ENCODE measurements at regions not wholly inside any gene's neighbourhood (a gene's known extent, or its start where the extent isn't known, plus 50 kb on each side); places are given as distances from the start of the nearest gene placed in this dataset.
"Not testable (repeated sequence)": the region's sequence is repeated elsewhere in the genome, so short reads cannot be mapped to it uniquely, and the experiment has no call there.

DNA sequence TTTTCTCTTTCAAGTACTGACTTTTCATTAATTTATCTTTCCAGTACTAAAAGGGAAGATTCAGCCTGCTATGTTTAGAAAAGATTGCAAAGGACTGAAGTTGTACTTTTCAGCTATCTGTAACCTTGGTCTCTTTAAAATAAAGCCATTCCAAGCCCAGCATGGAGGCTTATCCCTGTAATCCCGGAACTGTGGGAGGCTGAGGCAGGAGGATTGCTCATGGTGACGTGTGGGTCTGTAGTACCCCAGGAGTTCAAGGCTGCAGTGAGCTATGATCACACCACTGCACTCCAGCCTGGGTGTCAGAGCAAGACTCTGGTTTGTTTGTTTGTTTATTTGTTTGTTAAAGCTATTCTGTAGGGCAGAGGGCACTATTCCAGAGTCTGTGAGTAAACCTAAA lies 50.6 kb upstream of the TMEM170B start:
- no peak for DNase-seq (ENCODE audit: low read depth in 4 of 4, low spot score in 2 of 4)

DNA sequence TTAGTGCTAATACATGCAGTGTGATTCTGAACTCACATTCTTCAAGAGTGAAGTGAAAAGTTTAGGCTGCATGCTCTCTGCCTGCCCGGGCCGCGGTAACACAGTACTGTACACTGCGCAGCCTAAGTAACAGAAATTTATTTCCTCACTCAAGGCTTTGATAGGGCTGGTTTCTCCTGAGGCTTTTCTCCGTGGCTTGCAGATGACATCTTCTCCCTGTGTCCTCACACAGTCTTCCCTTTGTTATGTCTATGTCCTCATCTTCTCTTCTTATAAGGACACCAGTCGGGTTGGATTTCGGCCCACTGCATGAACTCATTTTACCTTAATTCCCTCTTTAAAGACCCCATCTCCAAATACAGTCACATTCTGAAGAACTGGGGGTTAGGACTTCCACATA lies 51.1 kb upstream of the TMEM170B start:
- DNase-seq (ENCODE audit: low read depth in 4 of 4, low spot score in 2 of 4) = no peak

DNA sequence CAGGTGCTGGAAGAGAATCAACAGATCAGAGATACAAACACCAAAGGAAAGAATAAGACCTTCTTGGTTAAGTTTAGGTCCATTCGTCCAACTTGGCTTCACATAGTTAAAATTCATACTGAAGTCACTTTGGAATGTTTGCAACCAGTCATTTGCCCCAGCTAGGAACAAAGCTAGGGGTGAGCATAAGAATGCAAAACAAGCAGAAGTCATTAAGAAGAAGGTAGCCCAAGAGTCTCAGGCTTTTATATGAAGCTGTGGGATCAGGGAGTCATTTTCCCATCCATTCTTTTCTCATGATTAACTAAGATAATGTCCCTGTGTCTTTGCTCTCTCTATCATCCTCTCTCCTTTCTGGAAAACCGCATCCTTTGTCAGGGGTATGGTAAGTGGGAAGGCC lies 51.5 kb upstream of the TMEM170B start:
- no peak for DNase-seq (ENCODE audit: low read depth in 4 of 4, low spot score in 2 of 4)

DNA sequence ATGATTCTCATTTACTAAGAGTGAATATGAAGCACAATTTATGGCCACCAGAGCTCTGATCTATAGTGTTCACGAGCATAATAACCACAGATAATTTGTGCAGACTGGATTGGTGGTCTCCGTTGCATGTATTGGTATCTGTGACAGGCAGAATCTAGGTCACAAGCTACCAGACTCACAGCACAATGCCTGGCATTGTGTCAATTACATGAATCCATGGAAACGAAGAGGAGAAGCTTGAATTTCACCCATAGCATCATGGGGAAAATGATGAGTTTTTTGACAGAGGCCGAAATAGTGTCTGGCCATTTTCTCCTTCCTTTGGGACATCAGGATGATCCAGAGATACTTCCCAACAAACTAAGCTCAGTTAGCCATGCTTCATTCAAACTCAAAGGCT lies 52.3 kb upstream of the TMEM170B start:
- no peak for DNase-seq (ENCODE audit: low read depth in 4 of 4, low spot score in 2 of 4)

DNA sequence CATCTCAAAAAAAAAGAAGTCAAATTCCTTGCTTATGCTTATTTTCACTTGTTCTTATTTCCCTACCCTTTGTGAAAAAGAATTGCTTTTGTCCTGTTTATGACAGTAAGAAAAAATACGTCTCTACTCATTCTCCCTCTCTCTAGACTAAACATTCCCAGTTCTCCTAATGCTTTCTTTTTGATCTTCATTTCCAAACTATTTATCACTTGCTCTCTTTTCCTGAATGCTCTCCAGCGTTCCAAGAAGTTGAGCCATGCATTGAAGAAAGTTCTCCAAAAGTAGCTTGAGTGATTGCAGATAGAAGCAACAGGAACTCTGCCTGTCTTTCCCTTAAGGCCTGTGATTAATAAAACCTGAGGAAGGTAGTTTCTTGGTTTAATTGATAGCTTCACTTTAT lies 53.1 kb upstream of the TMEM170B start:
- no peak for DNase-seq (ENCODE audit: low read depth in 4 of 4, low spot score in 2 of 4)

DNA sequence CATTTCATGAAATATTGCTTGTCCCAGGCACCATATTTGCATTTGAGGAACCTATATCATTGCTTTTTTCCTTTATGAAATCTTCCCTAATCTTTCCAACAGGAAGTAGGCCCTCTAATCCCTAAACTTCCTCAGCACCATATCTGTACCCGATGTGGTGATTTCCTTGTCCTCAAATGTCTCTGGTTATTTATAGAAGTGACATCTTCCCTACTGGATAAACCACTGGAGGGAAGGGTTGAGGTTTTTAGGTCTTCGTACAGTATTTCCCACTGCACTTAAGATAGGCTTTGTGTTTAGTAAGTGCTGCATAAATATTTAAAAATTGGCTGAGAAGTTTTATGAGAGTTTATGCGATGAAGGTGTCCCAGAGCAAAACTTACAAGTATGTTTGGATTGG lies 54.9 kb upstream of the TMEM170B start:
- no peak for DNase-seq (ENCODE audit: low read depth in 4 of 4, low spot score in 2 of 4)

DNA sequence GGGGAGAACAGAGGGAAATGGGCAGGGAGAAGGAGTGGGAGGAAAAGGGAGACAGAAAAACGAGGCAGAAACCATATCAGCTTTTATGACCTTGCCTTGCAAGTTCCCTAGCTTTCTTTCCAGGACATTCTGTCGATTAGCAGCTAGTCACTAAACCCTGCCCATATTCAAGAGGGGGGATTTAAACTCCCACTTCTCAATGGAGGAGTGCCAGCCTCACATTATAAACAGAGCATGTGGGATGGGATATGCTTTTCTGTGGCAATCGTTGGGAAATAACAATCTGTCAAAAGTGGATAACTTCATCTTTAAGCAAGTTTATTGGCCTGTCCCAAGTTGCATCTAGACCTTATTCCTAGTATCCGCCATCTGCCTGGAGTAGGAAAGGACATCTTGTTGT lies 57.0 kb upstream of the TMEM170B start:
- no peak for DNase-seq (ENCODE audit: low read depth in 4 of 4, low spot score in 2 of 4)

DNA sequence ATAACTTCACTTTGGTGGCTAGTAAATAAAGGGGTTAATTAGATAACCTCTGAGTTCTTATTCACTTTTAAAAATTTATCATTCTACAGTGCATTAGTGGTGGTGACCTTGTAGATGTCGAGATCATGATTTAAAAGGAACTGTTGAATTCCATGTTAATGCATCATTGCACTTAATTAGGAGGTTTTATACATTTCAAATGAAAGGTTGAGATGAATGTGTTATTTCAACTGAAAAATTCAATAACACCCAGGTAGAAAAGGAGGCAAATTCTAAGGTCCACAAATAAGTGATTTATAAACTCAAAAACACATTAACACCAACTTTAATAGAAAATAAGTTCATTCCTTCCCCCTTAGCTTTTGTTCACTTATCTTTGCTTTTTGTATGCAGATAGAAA lies 58.3 kb upstream of the TMEM170B start:
- no peak for DNase-seq (ENCODE audit: low read depth in 4 of 4, low spot score in 2 of 4)

DNA sequence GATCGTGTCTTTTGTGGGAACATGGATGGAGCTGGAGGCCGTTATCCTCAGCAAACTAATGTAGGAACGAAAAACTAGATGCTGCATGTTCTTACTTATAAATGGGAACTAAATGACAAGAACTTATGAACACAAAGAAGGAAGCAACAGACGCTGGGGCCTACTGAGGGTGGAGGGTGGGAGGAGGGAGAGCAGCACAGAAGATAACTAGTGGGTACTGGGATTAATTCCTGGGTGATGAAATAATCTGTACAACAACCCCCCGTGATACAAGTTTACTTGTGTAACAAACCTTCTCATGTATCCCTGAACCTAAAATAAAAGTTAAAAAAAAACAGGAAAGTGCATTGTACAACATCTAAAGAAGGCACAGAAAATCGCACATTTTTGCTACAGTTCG lies 59.0 kb upstream of the TMEM170B start:
- DNase-seq (ENCODE audit: low read depth in 4 of 4, low spot score in 2 of 4) = no peak

DNA sequence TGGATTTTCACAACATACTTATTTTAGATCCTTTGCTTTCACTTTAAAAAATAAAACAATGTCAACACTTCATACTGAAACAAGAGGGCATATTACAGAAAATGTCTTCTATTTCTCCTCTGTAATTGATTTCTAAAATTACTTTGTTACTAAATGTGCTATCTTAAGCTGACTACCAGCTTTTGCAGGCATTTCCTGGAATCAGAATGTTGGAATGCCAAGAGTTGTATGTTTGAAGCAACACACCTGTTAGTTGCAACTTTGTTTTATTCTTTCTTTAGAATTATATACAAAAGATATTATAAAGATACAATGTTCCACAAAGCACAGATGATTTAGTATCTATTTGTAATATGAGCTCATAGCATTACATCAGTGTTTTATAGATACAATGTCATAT lies 62.5 kb upstream of the TMEM170B start:
- no peak for DNase-seq (ENCODE audit: low read depth in 4 of 4, low spot score in 2 of 4)

DNA sequence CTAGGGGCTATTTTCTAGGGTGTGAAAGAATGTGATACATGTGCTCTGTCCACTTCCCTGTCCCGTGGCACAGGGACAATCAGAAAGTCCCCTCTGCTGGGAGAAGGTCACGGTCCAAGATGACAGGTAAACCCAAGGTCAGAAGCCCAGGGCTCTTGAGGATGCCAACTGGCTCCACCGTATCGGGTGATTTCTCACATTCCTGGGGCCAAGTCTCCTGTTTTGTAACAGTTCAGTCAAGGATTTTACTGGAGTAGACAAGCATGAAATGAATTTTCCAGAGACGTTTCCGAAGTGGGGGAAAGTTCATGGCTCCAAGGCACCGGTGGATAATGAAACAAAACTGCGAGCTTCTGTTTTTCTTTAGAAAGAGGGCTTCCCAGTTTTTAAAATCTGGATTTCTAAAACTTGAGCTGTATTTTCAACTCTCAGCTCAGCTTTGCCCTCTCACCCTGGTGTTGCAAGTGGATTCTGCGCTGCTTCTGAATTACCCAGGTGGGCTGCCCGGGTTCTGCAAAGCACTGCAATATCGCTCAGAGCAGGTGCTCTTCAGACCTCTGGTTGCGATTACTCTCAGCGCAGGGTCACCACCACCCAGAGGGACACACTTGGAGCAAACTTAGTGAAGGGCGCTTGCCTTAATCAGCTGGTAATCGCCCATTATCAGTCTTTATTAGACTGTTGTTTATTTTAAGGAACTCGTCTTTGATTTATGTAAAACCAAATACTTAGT lies 64.4 kb upstream of the TMEM170B start:
- DNase-seq (ENCODE audit: low read depth in 4 of 4, low spot score in 2 of 4) = no peak

DNA sequence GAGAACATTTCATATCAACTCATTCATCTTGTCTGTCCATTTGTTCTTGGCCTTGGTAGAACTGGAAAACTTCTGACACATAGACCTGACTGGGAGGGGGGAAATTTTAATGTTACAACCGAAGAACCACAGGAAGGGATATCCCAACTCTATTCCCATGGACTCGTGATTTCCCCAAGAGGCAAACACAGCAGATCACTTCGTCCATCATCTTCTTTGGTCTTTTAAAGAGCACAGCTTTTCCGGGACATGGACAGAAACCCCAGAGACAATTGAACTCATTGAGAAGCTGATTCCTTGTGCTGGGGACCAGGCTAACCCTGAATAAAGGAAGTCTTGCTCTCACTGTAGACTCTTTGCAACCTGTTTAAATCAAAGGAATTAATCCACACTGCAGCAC lies 66.3 kb upstream of the TMEM170B start:
- no peak for DNase-seq (ENCODE audit: low read depth in 4 of 4, low spot score in 2 of 4)

DNA sequence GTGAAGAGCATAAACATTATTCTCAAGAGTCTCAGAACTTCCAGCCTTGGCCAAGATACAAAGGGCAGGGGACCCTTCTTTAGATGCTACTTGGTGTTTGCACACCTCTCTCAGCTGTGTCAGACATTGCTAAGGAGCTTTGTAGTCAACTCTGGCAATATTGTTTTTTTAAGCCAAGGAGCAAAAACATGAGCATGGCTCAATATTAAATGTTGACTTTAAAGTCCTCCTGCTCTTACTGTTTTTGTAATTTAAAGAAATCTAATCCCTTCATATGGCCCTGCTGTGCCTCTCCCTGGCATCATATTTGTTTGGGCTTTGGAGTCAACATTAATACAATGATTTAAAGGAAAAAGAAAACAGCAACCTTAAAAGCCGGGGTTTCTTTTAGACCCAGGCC lies 67.9 kb upstream of the TMEM170B start:
- no peak for DNase-seq (ENCODE audit: low read depth in 4 of 4, low spot score in 2 of 4)

DNA sequence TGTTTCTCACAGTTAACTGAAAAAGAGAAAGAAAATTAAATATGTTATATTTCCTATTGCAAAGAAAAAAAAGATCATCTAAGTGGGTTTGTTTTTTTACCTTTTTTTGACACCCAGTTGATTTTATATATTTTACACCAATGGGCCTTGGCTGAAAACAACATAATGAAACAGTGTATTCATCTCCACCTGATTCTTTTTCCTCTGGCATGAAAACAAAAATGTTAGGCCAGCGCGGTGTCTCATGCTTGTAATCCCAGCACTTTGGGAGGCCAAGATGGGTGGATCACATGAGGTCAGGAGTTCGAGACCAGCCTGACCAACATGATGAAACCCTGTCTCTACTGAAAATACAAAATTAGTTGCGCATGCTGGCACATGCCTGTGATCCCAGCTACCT lies 69.3 kb upstream of the TMEM170B start:
- not testable (repeated sequence) for DNase-seq (ENCODE audit: low read depth in 4 of 4, low spot score in 2 of 4)

DNA sequence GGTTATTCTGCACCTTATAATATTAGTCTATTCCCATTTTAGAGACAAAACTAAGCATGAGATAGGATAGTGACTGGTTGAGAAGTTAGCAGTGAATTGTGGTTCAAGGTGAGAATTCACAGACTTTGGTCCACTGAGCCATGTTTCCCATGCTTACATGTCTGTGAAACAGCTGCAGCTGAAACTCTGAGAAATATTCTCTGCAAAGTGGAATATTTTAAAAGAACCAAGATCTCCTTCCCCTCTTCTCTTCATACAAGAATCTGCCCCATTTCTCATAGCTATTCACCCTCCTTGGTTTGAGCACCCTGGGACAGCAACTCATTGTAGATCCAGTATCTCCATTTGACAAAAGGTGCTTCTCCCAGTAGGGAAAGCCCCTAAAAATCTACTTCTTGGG lies 70.2 kb upstream of the TMEM170B start:
- DNase-seq (ENCODE audit: low read depth in 4 of 4, low spot score in 2 of 4) = no peak

DNA sequence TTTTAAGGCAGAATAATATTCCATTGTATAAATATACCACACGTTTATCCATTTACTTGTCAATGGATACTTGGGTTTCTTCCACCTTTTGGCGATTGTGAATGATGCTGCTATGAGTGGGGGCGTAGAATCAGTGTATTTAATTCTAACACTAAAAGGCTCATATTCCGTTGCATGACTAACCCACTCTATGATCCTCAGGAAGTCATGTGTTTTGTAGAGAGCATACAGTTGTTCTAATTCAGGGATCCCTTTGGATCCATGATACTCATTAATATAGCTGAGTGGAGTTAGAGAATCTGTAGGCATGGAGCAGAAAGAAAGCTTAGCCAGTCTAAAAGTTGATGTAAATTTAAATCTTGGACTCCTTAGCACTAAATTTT lies 74.2 kb upstream of the TMEM170B start:
- DNase-seq (ENCODE audit: low read depth in 4 of 4, low spot score in 2 of 4) = no peak

DNA sequence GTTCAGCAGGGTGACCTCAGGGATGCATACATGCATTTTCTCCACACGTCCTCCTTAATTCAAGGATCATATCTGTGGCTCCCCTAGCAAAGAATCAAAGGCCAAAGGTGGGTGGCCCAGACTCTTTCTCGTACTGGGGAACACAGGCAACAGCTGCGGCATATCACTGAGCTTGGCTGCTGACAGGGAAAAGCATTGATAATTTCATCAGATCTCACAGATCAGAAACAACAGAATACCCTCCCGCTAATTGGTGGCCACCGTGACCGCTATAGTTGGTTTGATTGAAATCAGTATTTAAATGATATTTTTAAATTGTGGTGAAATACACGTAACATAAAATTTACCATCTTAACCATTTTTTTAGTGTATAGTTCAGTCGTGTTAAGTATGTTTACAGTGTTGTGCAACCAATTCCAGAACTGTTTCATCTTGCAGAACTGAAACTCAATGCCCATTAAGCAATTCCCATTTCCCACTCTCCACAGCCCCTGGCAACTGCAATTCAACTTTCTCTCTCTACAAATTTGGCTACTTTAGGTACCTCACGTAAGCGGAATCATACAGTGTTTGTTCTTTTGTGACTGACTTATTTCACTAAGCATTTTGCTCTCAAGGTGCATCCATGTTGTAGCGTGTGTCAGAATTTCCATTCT lies 74.7 kb upstream of the TMEM170B start:
- no peak for DNase-seq (ENCODE audit: low read depth in 4 of 4, low spot score in 2 of 4)

DNA sequence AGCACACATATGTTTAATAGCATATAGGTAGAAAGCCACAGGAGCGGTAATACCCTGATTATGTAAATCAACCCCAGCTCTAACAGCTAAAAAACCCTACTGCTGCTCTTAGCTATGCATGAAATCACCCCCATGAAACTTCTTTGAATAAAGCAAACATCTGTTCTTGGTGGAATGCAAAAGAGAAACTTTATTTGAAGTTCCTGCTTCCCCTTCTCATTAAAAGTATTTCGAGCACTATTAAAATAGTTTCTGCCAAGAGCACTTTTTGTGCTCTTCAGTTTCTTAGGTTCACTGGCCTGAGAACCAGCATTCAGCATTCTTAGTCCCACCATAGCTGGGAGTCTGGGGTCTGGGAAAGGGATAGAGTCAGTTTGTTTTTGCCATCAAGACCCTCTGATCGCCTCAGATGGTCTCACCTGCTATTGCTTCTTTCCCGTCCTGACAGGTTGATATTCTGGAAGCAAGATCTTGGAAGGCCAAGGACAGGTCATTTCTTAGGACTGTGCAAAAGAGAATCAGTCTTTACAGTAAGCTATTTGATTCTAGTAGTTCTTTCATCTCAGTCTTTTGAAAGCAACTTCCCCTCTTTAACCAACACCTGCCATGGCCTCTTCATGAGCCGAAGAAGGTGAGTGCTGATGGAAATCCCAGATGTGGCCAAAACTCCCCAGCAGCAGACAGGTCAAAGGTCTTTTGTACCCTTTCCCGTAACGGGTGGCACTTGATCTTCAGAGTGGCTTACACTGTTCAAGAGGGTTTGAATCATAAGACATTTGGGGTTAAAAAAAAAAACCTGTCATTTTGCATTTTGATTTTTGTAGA lies 76.5 kb upstream of the TMEM170B start:
- no peak for DNase-seq (ENCODE audit: low read depth in 4 of 4, low spot score in 2 of 4)

DNA sequence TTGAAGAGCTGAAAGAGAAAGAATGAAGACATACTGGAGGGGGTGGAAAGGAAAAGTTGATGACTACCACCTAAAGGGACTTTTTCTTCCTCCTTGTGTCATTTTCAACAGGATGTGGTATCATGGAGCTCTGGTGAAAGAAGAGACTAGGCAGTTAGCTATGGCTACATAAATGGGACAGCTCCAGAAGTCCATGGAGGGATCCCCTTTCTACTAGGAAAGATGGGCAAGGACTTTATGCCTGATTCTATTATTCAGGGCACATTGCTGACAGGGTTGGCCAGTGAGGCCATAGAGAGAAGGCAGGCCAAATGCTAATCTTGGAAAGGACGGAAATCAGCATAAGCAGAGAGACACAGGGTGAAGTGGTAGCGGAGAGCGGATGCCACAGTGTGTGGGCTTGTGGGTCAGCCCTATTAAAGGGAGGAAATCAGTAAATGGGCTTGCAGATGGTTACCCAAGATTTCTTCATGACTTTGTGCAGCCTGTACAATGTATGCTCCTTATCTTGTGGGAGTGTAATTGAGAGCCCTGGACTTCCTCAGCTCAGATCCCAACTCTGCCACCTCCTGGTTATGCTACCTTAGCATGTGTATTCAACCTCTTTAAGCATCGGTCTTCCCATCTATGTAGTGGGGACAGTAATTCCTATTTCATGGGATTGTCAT lies 77.4 kb upstream of the TMEM170B start:
- DNase-seq (ENCODE audit: low read depth in 4 of 4, low spot score in 2 of 4) = no peak

DNA sequence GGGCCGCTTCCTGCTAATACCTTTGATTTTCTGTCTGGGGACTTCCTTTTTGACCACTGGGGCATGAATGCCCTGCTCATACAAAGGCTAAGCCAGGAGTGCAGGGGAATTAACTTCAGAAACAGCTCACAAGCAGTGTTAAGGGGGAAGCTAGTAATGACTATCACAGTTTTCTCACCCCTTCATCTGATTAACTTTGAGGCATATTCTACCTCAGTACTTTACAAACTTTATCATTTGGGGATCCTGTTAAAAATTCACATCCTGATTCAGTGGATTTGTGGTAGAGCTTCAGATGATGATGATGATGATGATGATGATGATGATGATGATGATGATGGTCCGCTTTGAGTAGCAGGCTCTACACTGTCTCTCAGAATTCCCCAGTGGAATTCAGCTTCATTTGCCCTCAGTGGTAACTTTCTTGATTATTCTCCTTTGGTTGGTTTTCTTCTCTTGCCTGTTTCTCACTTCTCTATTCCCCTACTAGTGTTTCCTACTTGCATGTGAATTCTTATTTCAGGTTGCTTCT lies 78.4 kb upstream of the TMEM170B start:
- no peak for DNase-seq (ENCODE audit: low read depth in 4 of 4, low spot score in 2 of 4)

DNA sequence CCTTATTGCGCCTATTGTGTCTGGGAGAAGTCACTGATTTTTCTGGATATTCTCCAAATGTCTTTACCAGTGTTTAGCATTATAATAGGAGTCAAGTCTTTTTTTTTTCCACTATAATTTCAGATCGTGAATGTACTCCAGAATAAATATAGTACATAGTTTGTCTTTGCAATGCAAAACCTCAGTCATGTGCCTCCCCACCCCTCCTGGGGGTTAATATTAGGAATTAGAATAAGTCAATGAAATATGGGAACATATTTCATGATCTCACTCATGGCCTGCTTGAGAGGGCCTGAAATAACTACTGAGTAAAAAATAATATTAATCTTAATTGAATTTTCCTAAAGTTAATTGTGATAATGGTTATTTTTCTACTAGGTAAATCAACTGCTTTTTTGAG lies 79.0 kb upstream of the TMEM170B start:
- no peak for DNase-seq (ENCODE audit: low read depth in 4 of 4, low spot score in 2 of 4)

Data from left renal cortex interstitium (tissue), 4 donors.